ENCODE measurements at regions not wholly inside any gene's neighbourhood (a gene's known extent, or its start where the extent isn't known, plus 50 kb on each side); places are given as distances from the start of the nearest gene placed in this dataset.

DNA sequence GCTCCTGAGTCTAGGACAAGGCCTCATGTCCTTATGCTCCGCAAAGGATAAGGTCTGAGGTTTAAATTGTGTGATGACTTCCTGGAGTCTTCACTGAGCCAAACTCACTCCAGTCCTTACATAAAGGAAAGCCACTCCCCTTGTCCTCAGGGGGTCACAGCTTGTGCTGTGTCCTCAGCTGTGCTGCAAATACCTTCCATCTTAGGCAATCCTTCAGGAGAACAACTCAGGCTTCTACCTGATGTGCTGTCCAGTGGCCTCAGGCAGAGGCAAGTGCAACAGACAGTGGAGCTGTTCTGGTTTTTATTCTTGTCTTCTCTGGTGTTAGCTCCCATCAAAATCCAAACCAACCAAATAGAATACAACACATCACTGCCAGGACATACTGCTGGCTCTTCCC is 151.5 kb downstream of the TAF11L14 start:
- TF ChIP-seq SUZ12 (IDR thresholded peaks at IDR 0.05; ENCODE audit: extremely low read depth, insufficient read depth, insufficient read length) = no peak
- TF ChIP-seq YY1 (IDR thresholded peaks at IDR 0.05; ENCODE audit: insufficient read depth, insufficient read length) = no peak

All from NT2/D1 (cell line).